Kasumi-1 (cell line): ENCODE measurements at regions not wholly inside any gene's neighbourhood (a gene's known extent, or its start where the extent isn't known, plus 50 kb on each side); places are given as distances from the start of the nearest gene placed in this dataset.
"Not testable (repeated sequence)": the region's sequence is repeated elsewhere in the genome, so short reads cannot be mapped to it uniquely, and the experiment has no call there.

Source experiments
- DNase-seq, 2 experiments: peaks; one replicate each; lab custom pipeline; 2025; lab: John Stamatoyannopoulos, UW

DNA sequence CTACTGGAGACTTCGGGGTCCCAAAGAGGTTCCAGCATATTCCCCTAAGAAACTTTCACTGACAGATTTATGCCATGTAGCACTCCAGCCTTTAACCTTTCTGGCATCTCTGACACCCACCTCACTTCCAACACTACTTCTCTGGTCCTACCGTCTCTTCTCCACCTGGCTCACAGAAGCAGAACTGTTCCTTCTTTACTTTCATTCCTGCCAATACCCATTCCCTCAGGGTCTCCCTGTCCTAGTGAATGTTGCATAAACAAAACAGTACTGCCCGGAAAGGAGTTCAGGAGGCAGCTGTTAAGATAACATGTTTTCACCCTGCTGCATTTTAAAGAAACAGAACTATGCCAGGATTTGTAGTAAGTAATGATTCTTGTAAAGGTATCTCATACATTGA is 136.0 kb upstream of the MIR17HG start:
- DNase-seq, result no peak

DNA sequence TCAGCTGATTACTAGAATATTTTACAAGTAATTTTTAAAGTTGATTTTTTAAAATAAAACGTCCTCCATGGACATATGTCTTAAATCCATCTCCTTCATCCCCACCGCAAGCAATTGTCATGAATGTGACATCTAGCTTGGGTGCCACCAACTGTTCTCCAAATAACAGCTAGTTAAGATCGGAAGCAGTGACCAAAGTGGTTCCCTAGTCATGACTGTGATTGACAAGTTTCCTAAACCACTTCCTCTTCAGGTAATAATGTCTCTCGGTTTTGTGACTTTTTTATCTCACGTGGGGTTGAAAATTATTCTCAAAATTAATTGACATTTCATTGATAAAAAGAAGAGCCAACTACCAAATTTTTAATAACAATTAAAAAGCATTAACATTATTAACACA is 135.3 kb upstream of the MIR17HG start:
- no peak for DNase-seq

DNA sequence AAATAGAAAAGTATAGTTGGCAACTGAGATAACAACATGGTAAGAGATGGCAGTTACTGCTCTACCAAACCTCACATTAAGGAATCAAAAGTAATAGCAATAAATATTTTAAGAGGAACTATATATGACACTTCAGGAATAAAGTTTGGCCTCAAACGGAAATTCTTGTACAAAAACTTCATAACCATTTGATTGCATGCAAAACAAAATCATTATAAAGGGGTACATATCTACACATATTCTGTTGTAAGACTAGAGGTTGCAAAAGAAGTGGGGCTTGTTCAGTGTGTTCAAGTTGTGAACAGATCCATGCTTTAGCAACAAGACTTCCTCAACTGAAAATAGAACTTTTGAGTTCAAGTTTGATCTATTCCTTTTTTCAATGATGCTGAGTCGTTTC is 133.5 kb upstream of the MIR17HG start:
- DNase-seq, result peak; percentile 2 to 4

DNA sequence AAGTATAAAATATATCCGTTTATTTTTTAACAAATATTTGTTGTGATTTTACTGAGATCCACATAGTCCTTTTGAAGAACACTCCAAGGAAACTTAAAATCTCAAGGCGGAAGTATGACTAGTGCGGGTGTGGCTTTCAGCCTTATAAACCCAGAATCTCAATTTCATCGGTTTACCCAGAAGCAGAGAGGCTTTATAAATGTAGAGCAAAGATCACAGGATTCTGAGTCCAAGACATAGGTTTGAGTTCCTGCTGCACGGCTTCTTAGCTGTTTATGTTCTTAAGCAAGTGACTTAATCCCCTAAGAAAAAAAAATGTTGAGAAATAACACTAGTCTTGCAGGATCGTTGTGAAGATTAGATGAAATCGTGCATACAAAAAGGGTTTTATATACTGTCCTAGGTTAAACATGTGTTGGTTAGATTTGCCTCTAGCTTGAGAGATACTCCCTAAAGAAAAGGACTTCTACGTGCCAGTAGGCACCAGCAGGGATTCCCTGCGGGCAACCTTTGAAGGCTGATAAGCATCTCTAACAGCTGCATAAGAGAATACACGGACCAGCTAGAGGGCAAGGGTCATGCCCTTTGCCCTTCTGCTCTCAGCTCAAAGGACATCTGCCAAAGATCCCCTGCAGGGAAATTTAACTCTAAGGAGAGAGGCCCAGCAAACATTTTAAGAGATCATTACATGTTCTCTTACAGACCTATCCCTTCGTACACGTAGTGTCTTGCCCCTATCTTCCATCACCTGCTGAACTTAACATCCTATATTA is 130.4 kb upstream of the MIR17HG start:
- no peak for DNase-seq

DNA sequence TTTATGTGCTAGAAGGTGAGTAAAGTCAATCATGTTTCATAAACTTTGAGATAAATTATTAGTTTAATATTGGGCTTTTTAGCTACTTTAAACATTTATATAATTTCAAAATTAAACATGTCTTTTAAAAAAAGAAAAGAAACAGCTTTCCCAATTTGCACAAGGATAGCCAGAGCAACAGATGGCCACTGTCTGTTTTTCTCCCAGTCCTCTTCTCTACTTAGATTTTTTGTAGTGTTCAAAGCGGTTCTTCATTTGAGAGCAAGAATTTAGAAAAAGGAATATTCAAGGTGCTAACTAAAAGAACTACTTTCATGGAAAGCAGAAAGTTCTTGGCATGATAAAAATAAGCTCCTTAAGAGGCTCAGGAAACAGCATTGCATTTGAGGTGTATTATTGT is 128.3 kb upstream of the MIR17HG start:
- DNase-seq, result no peak

DNA sequence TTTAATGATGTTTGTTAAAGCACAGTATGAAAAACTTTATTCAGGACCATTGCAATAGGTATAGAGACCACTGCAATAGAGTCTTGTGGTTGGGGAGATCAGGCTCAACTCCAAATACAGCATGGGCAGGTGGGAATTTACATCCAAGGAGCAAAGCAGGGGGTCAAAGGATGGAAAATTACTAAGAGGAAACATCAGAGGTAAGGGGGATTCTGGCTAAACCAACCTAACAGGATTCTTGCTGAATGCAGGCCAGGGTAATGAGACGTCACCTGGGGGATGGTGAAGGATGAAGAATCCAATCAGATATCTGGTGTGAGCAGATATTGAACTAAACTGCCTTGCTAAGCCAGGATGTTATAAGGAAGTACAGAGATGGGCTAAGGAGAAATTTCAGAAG is 126.6 kb upstream of the MIR17HG start:
- no peak for DNase-seq

DNA sequence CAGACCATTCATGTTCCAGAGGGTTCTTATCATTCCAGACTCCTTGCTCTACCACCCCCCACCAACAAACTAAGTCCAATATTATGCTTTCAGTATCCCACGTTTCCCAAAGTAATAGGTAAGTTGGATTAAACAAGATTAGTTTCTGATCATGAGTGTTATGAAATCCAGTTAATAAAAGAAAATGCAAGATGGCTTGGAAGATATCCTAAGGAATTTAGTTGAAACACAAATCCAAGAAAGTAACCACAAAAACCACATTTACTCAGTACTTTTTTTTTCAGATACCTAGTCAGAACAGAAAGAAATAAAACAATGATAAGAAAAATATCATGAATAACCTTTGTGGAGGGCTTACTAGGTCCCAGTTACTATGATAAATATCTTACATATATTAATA is 119.4 kb upstream of the MIR17HG start:
- no peak for DNase-seq

DNA sequence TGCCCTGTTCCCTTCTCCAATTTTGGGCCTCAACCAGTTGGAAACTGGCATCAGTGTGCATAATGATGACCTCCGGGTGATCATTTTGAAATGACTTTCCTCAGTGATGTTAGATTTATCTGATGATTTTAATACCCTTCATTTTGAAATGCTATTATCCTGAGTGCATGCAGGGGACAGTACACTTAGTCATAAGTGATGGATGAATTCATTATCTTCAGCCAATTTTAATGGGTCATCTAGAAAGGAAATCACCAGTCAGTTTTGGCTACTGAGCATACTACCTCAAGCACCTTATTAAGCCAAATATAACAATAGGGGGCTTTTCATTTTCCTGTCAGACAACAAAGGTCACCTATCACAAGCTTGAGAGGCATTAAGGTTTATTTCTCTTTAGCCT is 118.5 kb upstream of the MIR17HG start:
- DNase-seq, result no peak

DNA sequence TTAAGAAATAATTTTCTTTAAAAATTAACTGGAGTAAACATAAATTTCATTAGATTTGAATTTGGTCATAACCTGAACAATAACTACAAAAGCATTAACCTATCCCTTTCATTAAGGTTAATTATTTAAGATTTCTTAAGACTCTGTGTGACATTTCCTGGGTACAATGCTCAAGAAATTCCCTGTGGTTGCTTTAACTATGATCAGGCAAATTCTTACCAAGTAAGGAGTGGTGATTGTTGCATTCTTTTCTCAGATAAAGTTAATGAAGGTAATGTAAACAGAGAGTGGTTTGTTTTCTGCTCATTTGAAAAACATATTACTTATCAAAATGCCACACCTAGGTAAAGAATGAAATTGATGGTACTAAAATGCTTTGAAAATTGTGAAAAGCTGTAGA is 114.8 kb upstream of the MIR17HG start:
- no peak for DNase-seq

DNA sequence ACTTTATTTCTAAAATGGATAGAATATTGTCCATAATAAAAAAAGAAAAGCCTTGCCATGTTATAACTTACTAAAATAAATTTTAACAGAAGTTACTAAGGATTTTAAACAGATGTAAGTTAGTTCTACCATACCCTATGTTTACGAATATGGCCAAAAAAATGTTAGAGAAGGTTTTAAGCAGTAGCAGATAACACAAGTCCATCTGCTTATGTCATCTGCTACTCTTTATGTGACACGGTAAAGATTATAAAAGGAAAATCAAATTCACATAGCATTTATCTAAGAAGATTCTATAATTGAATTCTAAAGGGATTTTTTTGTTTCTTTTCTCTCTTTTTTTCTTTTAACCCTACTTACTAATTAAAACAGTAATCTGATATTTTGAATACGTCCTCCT is 114.2 kb upstream of the MIR17HG start:
- no peak for DNase-seq

DNA sequence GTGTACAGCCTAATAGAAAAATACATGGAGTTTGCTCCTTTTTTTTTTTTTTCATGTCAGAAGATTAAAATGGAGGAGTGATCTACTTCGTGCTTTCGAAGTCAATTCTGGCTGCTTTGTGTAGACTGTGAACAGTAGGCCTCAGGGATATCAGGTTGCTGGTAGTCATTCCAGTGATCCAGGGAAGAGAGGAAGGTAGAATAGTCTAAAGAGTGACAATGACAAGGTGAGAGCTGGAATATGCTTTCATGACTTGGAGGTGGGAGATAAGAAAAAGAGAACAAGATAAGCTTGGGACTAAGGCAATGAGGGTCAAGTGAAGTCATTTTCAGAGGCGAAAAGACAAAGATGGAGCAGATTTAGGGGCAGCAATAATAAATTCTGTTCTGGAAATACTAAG is 111.3 kb upstream of the MIR17HG start:
- DNase-seq, result no peak

DNA sequence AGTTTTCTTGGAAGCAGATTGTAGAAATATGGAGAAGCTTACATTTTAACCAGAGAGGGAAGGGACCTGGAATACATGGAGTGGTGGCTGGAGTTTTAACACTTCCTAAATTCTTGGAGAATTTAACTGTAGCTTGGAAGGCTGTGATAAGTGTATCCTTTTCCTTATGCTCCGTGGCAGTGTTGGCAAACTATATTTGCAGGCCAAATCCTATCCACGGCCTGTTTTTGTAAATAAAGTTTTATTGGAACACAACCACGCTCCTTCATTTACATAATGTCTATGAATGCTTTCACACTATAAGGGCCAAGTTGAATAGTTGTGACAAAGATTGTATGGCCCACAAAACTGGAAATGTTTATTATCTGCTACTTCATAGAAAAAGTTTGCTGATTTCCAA is 110.6 kb upstream of the MIR17HG start:
- no peak for DNase-seq

DNA sequence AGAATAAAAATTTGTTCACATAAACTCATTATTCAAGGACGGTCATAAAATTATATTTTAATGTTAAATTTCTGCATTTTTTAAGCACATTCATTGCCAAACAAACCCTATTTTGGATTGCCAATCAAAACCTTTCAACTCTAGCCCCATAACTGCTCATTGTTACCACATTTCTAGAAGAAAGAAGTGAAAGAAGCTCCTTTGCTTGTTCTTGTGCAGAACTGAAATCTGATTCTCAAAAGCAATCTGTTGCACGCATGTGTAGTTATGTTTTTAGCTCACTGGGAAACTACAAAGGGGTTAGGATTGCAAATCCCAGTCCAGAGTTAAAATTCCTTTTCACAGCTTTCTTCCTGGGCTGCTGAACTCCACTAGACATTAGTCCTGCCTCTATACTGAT is 109.5 kb upstream of the MIR17HG start:
- DNase-seq, result no peak

DNA sequence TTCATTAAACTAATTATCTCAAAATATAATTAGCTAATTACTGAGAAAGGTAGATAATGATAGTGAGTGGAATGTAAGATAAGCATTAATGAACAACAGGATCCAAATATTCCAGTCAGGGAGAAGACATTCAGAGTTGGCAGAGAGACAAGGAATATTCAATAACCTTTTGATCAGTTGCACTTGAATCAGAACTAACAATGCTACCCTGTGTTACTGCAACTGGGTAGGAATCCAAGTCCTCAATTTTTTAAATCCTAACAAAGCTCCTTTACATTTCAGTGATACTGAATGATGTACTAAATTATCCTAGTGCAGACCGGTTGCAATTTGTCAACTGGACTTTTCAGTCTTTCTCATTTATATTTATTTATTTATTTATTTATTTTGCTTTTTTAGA is 107.1 kb upstream of the MIR17HG start:
- no peak for DNase-seq

DNA sequence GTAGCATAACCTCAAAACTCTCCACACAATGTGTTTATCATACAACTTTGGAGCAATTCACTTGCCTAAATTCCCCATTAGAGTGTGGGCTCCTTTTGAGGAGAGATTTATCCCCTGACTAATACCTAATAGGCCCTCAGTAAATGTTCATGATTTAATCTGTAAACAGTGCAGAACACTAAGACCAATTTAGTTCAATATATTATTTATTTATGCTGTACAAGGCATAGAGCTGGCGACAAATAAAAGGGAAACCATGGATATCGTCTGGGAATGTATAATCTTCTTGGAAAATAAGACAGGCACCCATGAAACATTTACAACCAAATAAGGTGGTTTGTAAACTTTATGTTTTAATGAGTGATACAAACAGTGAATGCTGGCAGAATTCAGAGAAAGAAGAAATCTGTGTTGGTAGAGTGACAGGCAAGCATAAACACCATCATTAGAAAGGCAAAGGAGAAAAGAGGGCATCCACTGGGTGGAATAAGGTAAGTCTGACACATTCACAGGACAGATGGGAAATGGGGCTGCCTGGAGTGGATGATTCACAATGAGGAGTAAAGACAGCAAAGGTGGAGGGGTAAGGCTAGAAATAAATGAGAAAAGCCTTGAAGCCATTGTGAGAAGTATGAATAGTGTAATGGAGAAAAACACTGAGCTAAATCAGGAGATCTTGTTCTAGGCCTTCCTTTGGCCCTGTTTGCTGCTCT is 106.1 kb upstream of the MIR17HG start:
- DNase-seq, result no peak

DNA sequence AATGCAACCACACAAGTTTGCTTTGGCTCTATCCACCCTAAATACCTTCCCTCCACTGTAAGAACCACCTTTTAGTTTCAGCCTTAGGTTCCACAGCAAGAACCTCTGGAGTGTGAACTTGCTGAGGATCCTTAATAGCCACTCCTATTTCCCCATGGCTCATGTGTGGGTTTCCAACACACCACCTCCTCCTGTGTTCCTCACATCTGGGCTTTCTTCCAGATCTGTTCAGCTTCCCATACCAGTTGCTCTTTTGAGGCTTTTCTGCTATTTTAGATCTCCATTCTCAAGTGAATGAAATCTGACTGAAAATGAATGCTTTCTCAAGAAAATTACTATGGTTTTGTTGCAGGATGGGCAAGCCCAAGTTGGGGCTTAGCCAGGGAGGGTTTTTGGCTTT is 104.8 kb upstream of the MIR17HG start:
- DNase-seq, result peak in 1 of 2 experiments; percentile 22

DNA sequence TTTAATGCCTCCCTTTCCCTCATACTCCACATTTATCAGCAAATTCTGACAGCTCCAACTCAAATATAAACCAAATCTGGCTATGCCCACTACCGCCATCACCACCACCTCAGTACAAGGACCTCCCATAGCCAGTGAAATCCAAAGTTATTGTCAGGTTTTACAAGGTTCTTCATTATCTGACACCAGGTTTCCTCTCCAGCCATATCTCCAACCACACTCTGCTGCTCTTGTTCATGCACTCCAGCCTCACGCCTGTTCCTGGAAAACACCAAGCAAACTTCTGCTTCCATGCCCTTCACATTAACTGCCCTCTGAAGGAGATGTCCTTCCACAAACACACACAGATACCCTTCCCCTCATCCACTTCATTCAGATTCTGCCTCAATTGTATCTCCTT is 102.2 kb upstream of the MIR17HG start:
- no peak for DNase-seq

DNA sequence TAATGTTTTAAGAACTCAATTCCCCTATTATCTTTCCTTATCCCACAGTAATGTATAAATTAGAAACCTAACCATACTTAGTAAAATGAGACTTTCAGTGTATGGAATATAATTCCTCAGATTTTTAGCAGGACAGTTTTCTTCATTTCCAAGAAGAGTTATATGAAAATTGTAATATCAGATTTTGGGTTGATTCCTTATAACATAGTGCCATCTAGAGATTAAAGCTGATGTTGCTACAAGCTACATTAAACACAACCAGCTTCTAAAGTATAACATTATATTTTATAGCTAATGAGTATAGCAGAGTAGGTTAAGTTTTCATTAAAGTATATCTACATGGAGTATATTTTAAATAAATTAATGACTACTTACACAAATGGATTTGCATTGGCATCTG is 99.7 kb upstream of the MIR17HG start:
- peak; percentile 35 to 58 for DNase-seq

DNA sequence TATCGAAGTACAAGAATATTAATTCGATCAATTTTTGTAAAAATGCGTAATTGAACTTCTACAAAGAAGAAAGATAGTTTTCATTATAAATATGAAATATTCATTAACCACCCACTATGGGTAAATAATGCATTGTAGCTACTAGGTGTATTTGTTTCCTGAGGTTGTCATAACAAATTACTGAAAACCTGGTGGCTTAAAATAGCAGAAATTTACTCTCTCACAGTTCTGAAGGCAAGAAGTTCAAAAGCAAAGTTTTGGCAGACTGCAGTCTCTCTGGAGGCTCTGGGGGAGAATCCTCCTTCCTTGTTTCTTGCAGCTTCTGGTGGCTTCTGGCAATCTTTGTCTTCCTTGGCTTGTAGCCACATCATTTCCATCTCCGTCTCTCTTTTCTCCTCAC is 99.2 kb upstream of the MIR17HG start:
- DNase-seq, result no peak

DNA sequence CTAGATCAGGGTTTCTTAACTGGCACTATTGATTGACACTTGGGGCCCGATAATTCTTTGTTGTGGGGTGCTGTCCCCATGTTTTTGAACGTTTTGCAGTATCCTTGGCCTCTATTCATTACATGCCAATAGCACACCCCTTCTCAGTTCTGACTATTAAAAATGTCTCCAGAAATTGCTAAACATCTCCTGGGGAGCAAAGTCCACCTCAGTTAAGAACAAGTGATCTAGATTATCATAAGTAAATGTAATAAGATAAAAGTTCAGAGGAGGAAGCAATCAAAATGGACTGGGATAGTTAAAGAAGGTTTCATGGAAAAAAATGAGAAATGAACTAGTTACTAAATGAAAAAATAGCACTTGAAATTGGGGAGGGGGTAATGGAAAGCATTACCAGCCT is 98.1 kb upstream of the MIR17HG start:
- no peak for DNase-seq

DNA sequence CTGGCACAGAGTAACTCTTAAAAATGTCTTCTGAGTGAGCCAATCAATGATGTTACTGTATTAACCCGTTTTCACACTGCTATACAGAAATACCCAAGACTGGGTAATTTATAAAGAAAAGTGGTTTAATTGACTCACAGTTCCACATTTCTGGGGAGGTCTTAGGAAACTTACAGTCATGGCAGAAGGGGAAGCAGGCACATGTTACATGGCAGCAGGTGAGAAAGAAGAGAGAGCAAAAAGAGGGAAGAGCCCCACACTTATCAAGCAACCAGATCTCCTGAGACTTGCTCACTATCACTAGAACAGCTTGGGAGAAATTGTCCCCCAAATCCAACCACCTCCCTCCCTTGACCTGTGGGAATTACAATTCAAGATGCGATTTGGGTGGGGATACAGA is 97.6 kb upstream of the MIR17HG start:
- DNase-seq, result no peak

DNA sequence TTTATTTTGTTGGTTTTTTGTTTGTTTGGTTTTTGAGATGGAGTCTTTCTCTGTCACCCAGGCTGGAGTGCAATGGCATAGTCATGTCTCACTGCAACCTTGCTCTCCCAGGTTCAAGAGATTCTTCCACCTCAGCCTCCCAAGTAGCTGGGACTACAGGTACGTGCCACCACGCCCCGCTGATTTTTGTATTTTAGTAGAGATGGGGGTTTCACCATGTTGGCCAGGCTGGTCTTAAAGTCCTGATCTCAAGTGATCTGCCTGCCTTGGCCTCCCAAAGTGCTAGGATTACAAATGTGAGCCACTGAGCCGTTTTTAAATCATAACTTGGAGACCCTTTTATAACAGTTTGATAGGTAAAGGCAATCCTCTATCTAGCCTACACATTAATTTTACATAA is 95.9 kb upstream of the MIR17HG start:
- DNase-seq, result not testable (repeated sequence)

DNA sequence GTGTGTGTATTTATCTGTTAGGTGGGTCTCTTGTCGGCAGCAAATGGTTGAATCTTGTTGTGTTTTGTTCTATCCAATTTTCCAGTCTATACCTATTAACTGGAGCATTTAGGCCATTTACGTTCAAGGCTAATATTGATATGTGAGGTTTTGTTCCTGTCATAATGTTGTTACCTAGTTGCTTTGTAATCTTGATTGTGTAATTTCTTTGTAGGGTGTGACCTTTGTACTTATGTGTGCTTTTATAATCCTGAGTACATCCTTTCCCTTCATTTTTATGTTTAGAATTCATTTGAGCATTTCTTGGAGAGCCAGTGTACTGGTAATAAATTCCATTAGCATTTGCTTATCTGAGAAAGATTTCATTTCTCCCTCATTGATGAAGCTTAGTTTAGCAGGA is 83.0 kb upstream of the MIR17HG start:
- no peak for DNase-seq

DNA sequence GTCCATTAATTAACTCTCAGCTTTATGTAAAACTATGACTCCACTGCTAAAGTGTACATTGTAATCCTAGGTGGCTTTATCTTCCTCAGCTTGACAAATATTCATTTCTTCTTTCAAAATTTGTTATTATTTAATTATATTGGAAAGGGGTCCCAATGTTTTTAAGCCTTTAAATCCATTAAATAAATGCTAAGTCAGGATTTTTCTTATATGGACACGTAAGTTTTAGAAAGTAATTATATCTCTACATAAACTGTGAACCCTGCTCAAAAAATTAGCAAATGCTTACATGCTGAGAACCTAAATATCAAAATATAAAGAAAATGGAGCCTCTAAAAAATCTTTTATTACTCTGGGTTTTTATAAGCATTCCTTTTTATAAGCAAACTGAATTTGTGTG is 78.2 kb upstream of the MIR17HG start:
- no peak for DNase-seq
